Thymus (tissue), 11 donors: ENCODE measurements at regions not wholly inside any gene's neighbourhood (a gene's known extent, or its start where the extent isn't known, plus 50 kb on each side); places are given as distances from the start of the nearest gene placed in this dataset.

Experiments used
- DNase-seq, 9 donors: peaks; one replicate each; pipeline ENCODE4 v3.0.0-alpha.2; 2013; ENCODE audit warnings: low spot score in 9 of 9, low read depth in 6 of 9, missing footprints in 1 of 9
- H3K27ac ChIP-seq, 2 donors: one replicate each; pipeline ENCODE4 v1.5.1; 2013; ENCODE audit warnings: control low read depth in 1 of 2, low read depth in 1 of 2, low read length in 1 of 2, mild to moderate bottlenecking in 1 of 2, moderate library complexity in 1 of 2
- H3K27me3 ChIP-seq, 2 donors: one replicate each; pipeline ENCODE4 v1.5.1; 2013; ENCODE audit warnings: low read length in 1 of 2; ENCODE audit not compliant: control insufficient read depth in 2 of 2, insufficient read depth in 1 of 2
- H3K36me3 ChIP-seq, 2 donors: one replicate each; pipeline ENCODE4 v1.5.1; 2013; ENCODE audit warnings: low read length in 1 of 2, mild to moderate bottlenecking in 1 of 2, moderate library complexity in 1 of 2; ENCODE audit not compliant: control insufficient read depth in 2 of 2, insufficient read depth in 2 of 2
- H3K4me1 ChIP-seq, 2 donors: one replicate each; pipeline ENCODE4 v1.5.1; 2013; ENCODE audit warnings: low read length in 2 of 2; ENCODE audit not compliant: control insufficient read depth in 2 of 2, insufficient read depth in 2 of 2
- H3K4me3 ChIP-seq, 2 donors: one replicate each; pipeline ENCODE4 v1.5.1; 2013; ENCODE audit warnings: low read length in 2 of 2, control low read depth in 1 of 2, mild to moderate bottlenecking in 1 of 2
- H3K9me3 ChIP-seq, 2 donors: one replicate each; pipeline ENCODE4 v1.5.1; 2013; ENCODE audit warnings: low read length in 1 of 2, mild to moderate bottlenecking in 1 of 2; ENCODE audit not compliant: control insufficient read depth in 2 of 2, insufficient read depth in 1 of 2
- WGBS: extraction: QIAGEN DNeasy Blood & Tissue Kit; methylation state at CpG from one replicate; pipeline ENCODE4 v1.1.7; 2013; 5-methylcytosine and 5-hydroxymethylcytosine counted together
- donor health status: healthy.

DNA sequence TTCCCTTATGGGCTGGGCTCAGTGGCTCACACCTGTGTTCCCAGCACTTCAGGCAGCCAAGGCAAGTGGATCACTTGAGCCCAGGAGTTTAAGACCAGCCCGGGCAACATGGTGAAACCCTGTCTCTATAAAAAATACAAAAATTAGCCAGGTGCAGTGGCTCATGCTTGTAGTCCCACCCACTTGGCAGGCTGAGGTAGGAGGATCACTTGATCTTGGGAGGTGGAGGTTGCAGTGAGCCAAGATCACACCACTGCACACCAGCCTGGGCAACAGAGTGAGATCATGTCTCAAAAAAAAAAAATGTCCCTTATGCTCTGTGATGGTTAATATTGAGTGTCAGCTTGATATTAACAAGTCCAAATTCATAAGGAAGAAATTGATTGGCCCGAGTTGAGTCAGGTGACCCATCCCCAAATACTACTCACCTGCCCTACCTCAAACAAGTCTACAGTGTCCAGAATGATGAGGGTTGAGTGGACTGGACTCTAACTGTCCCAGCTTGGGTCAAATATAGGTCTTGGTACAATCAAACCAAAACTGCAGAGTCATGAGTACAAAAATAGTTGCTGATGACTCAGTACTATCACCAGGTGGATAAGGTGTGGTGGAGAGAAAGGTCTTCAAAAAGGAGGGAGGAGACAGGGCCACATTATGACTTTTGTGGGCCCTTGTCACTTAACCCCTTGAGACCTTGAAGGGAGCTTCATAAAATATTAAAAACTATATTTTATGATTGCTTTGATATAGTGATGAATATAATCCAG is 161.0 kb downstream of the ZNF326 start:
- no peaks in the 10 kb centered on the region for H3K9me3 ChIP-seq
- H3K4me3 ChIP-seq: no peak overlapping the region
- H3K36me3 ChIP-seq: no peaks in the 10 kb centered on the region
- H3K27me3 ChIP-seq: no peaks in the 10 kb centered on the region
- no peak overlapping the region for H3K27ac ChIP-seq
- 93% methylated on average over 2 of the region's 2 CpGs for WGBS
- no peaks in the 10 kb centered on the region for H3K4me1 ChIP-seq
- DNase-seq: no peak

DNA sequence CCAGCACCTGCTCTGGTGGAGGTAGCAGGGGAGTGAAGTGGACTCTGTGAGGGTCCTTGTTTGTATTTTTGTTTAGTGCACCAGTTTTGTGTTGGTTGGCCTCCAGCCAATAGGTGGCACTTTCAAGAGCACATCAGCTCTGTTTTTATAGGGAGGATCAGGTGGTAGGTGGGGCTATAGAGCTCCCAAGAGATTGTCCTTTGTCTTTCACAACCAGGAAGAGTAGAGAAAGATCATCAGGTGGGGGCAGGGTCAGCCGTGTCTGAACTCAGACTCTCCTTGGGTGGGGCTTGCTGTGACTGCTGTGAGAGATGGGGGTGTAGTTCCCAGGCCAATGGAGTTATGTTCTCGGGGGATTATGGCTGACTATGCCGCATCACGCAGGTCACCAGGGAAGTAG is 159.8 kb downstream of the ZNF326 start:
- no peak overlapping the region for H3K4me3 ChIP-seq
- no peaks in the 10 kb centered on the region for H3K4me1 ChIP-seq
- H3K9me3 ChIP-seq: no peaks in the 10 kb centered on the region
- H3K27ac ChIP-seq: no peak overlapping the region
- DNase-seq: no peak
- 96% methylated on average over 4 of the region's 4 CpGs for WGBS
- H3K27me3 ChIP-seq: no peaks in the 10 kb centered on the region
- H3K36me3 ChIP-seq: no peaks in the 10 kb centered on the region

DNA sequence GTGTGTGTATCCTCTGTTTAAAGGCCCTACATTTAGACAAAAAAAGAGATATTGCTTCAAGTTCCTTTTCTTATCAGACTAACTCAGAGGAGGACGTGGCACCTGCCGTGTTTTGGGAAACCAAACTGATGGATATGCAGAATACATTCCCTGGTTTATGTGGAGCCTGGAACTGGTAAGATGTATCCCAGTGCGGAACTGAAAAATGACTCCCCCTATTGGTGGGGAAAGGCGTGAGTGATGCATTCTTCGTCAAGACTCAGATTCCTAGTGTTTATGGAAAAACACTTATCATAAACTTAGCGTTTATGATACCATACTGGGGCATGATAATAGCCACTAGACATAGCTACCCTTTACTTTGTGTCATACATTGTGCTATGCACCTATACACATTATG is 154.2 kb downstream of the ZNF326 start:
- DNase-seq: no peak
- Histone ChIP-seq H3K4me1 (no peaks in the 10 kb centered on the region), H3K36me3 (no peaks in the 10 kb centered on the region), H3K9me3 (no peaks in the 10 kb centered on the region), H3K27ac (no peak overlapping the region), H3K27me3 (no peaks in the 10 kb centered on the region), H3K4me3 (no peak overlapping the region)
- WGBS: 88% methylated on average over 6 of the region's 6 CpGs

DNA sequence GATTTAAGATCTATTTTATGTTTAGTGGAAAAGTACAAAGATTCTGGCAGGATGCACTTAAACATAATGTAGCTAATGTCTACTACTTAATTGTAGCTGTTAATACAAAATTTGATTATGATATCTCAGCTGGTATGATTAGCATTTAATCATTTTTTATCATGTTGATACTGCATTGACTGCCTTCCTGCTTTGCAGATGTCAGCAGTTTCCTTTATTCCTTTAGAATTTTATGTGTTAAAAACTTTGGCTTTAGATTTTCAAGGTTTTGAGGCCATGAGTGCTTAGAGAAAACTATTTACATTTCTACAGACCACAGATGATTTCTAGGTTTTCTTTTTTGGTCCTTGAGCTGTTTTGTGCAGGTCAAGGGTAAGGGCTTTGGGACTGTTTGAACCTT is 152.2 kb downstream of the ZNF326 start:
- Histone ChIP-seq H3K36me3 (no peaks in the 10 kb centered on the region), H3K27me3 (no peaks in the 10 kb centered on the region), H3K4me1 (no peaks in the 10 kb centered on the region), H3K4me3 (no peak overlapping the region), H3K27ac (no peak overlapping the region), H3K9me3 (no peaks in the 10 kb centered on the region)
- DNase-seq: no peak

DNA sequence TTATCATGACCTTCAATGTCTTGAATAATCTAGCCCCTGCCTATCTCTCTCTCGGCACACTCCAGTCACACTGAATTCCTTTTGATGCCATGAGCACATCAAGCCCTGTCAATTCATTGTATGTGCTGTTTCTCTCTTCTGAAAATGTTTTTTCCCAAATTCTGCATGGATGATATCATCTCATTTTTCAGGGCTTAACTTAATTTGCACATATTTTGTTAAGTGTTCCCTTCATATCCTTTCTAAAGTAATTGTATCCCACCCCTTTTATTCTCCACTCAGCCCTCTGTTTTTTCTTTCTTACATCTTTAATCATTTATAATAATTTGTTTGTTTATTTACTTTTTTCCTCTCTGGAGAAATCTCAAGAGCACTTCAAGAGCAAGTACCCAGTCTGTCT is 149.9 kb downstream of the ZNF326 start:
- Histone ChIP-seq H3K36me3 (no peaks in the 10 kb centered on the region), H3K27ac (no peak overlapping the region), H3K4me1 (no peaks in the 10 kb centered on the region), H3K4me3 (no peak overlapping the region), H3K9me3 (peaks cover 0 to 2% of the 10 kb centered on the region in 2 donors), H3K27me3 (no peaks in the 10 kb centered on the region)
- 97% methylated on average over 1 of the region's 1 CpG for WGBS
- DNase-seq: no peak

DNA sequence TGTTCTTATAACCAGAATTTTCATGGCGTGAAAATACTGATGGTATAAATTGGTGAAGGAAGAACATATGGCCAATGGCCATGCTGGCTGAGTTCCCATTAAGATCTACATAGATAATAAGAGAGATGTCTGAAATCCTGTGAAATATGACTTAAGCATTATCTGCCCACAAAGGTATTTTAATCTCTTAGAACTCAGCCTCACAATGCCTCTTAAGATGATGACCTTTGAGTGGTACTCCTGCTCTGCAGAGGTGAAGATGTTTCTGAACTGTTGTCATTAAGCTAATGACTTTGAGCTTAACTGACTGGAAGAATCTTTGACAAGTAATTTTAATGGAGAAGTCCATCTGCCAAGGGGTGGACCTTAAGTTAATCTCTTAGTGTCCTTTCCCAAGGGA is 148.7 kb downstream of the ZNF326 start:
- WGBS: 99% methylated on average over 1 of the region's 1 CpG
- no peak overlapping the region for H3K4me3 ChIP-seq
- H3K27me3 ChIP-seq: no peaks in the 10 kb centered on the region
- H3K9me3 ChIP-seq: peaks cover 0 to 9% of the 10 kb centered on the region in 2 donors
- no peaks in the 10 kb centered on the region for H3K4me1 ChIP-seq
- H3K27ac ChIP-seq: no peak overlapping the region
- H3K36me3 ChIP-seq: no peaks in the 10 kb centered on the region
- no peak for DNase-seq

DNA sequence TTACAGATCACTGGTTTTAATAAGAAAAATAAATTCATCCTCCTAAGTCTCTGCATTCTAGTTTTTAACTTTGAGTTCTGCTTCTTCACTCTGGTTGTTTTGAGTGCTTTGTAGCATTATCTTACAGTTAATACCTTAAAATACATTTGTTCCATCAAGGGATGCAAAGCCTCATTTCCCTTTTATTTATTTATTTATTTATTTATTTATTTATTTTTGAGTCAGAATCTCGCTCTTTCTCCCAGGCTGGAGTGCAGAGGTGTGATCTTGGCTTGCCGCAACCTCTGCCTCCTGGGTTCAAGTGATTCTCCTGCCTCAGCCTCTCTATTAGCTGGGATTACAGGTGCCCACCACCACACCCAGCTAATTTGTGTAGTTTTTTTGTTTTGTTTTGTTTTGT is 147.8 kb downstream of the ZNF326 start:
- no peak for DNase-seq
- H3K4me1 ChIP-seq: no peaks in the 10 kb centered on the region
- no peak overlapping the region for H3K27ac ChIP-seq
- H3K36me3 ChIP-seq: no peaks in the 10 kb centered on the region
- 91% methylated on average over 2 of the region's 2 CpGs for WGBS
- H3K4me3 ChIP-seq: no peak overlapping the region
- no peaks in the 10 kb centered on the region for H3K27me3 ChIP-seq
- H3K9me3 ChIP-seq: peaks cover 0 to 9% of the 10 kb centered on the region in 2 donors

DNA sequence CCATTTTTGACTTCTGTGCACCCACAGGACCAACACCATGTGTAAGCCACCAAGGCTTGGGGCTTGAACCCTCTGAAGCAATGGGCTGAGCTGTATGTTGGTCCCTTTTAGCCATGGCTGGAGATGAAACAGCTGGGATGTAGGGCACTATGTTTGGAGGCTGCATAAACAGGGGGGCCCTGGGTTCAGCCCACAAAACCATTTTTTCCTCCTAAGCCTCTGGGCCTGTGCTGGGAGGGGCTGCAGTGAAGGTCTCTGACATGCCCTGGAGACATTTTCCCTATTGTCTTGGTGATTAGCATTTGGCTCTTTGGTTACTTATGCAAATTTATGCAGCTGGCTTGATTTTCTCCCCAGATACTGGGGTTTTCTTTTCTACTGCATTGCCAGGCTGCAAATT is 144.9 kb downstream of the ZNF326 start:
- Histone ChIP-seq H3K36me3 (no peaks in the 10 kb centered on the region), H3K27me3 (no peaks in the 10 kb centered on the region)
- DNase-seq: no peak

DNA sequence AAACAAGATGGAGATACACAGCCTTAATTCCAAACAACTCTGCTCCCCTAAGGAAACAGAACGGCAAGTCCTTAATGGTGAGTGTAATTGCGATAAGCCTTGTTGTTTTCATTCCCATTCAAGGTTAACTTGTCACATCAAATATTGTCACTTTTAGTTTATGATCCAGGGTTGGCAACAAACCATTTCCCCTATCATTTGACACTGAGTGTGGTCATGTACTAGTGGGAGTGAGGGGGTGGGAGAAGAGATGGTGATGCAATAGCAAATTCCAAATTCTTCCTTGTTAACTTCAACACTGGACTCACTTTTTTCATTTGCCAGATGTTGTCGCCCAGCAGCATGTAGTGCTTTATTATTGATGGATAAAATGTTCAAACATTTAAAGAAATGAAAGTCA is 140.4 kb downstream of the ZNF326 start:
- DNase-seq: no peak
- Histone ChIP-seq H3K27me3 (no peaks in the 10 kb centered on the region), H3K9me3 (peaks cover 0 to 9% of the 10 kb centered on the region in 2 donors), H3K36me3 (no peaks in the 10 kb centered on the region), H3K4me1 (no peaks in the 10 kb centered on the region), H3K27ac (no peak overlapping the region), H3K4me3 (no peak overlapping the region)
- WGBS: 73% methylated on average over 3 of the region's 3 CpGs

More for the DNA sequence above, 144.9 kb downstream of the ZNF326 start:
- Histone ChIP-seq H3K4me3 (no peak overlapping the region), H3K9me3 (peaks cover 0 to 9% of the 10 kb centered on the region in 2 donors), H3K27ac (no peak overlapping the region), H3K4me1 (no peaks in the 10 kb centered on the region)
